ENCODE measurements at regions not wholly inside any gene's neighbourhood (a gene's known extent, or its start where the extent isn't known, plus 50 kb on each side); places are given as distances from the start of the nearest gene placed in this dataset.

GRCh38 chr4:31069151-31069550 lies 349.0 kb downstream of the PCDH7 start:
- DNase-seq, result no peak

- no peak for DNase-seq
These were observed 351.6 kb downstream of the PCDH7 start for GRCh38 chr4:31071508-31072486.

- no peak for DNase-seq
These were observed 355.8 kb downstream of the PCDH7 start for GRCh38 chr4:31075969-31076368.

GRCh38 chr4:31078661-31079060 lies 358.5 kb downstream of the PCDH7 start:
- DNase-seq, result no peak

- no peak for DNase-seq
These were observed 360.7 kb downstream of the PCDH7 start for GRCh38 chr4:31080887-31081286.

GRCh38 chr4:31081366-31081765 lies 361.2 kb downstream of the PCDH7 start:
- DNase-seq, result no peak

GRCh38 chr4:31083456-31083855 lies 363.3 kb downstream of the PCDH7 start:
- DNase-seq, result no peak

- no peak for DNase-seq
These were observed 364.7 kb downstream of the PCDH7 start for GRCh38 chr4:31084806-31085416.

GRCh38 chr4:31085689-31086088 lies 365.5 kb downstream of the PCDH7 start:
- DNase-seq, result no peak

GRCh38 chr4:31086756-31087330 lies 366.7 kb downstream of the PCDH7 start:
- DNase-seq, result no peak

- no peak for DNase-seq
These were observed 368.5 kb downstream of the PCDH7 start for GRCh38 chr4:31088600-31089230.

GRCh38 chr4:31089815-31090214 lies 369.6 kb downstream of the PCDH7 start:
- DNase-seq, result no peak

GRCh38 chr4:31094474-31094873 lies 374.3 kb downstream of the PCDH7 start:
- no peak for DNase-seq

- no peak for DNase-seq
These were observed 377.8 kb downstream of the PCDH7 start for GRCh38 chr4:31097999-31098398.

- DNase-seq, result no peak
These were observed 380.4 kb downstream of the PCDH7 start for GRCh38 chr4:31100536-31100935.

GRCh38 chr4:31104043-31104442 lies 383.9 kb downstream of the PCDH7 start:
- DNase-seq, result no peak

GRCh38 chr4:31104577-31104976 lies 384.4 kb downstream of the PCDH7 start:
- DNase-seq, result no peak

- DNase-seq, result no peak
These were observed 386.2 kb downstream of the PCDH7 start for GRCh38 chr4:31106419-31106818.

GRCh38 chr4:31107362-31107761 lies 387.2 kb downstream of the PCDH7 start:
- DNase-seq, result no peak

- no peak for DNase-seq
These were observed 388.6 kb downstream of the PCDH7 start for GRCh38 chr4:31108762-31109161.

- DNase-seq, result no peak
These were observed 391.6 kb downstream of the PCDH7 start for GRCh38 chr4:31111790-31112189.

GRCh38 chr4:31114816-31115215 lies 394.6 kb downstream of the PCDH7 start:
- DNase-seq, result no peak

- no peak for DNase-seq
These were observed 403.9 kb downstream of the PCDH7 start for GRCh38 chr4:31124008-31124585.
